ENCODE measurements at regions not wholly inside any gene's neighbourhood (a gene's known extent, or its start where the extent isn't known, plus 50 kb on each side); places are given as distances from the start of the nearest gene placed in this dataset.

GRCh38 chr20:52833901-52834300 lies 138.3 kb upstream of the TSHZ2 start:
- peaks cover 0 to 11% of the 10 kb centered on the region in 2 donors for H3K9me3 ChIP-seq (ENCODE audit: control insufficient read depth in 1 of 2, low read length in 2 of 2)

GRCh38 chr20:52832151-52832774 lies 139.9 kb upstream of the TSHZ2 start:
- no peaks in the 10 kb centered on the region for H3K36me3 ChIP-seq (ENCODE audit: control insufficient read depth in 1 of 2, insufficient read depth in 2 of 2, low read length in 2 of 2)
- peaks cover 0 to 11% of the 10 kb centered on the region in 2 donors for H3K9me3 ChIP-seq (ENCODE audit: control insufficient read depth in 1 of 2, low read length in 2 of 2)
- no peaks in the 10 kb centered on the region for H3K27me3 ChIP-seq (ENCODE audit: low read depth, low read length)
- no peaks in the 10 kb centered on the region for H3K4me1 ChIP-seq (ENCODE audit: control insufficient read depth in 1 of 2, insufficient read depth in 2 of 2, low read length in 2 of 2)
- H3K4me3 ChIP-seq (ENCODE audit: low read depth in 1 of 2, low read length in 2 of 2): no peak overlapping the region
- H3K27ac ChIP-seq (ENCODE audit: low read length): no peak overlapping the region

More at GRCh38 chr20:52833901-52834300, 138.3 kb upstream of the TSHZ2 start:
- no peaks in the 10 kb centered on the region for H3K4me1 ChIP-seq (ENCODE audit: control insufficient read depth in 1 of 2, insufficient read depth in 2 of 2, low read length in 2 of 2)
- H3K36me3 ChIP-seq (ENCODE audit: control insufficient read depth in 1 of 2, insufficient read depth in 2 of 2, low read length in 2 of 2): no peaks in the 10 kb centered on the region
- no peak overlapping the region for H3K27ac ChIP-seq (ENCODE audit: low read length)
- no peaks in the 10 kb centered on the region for H3K27me3 ChIP-seq (ENCODE audit: low read depth, low read length)
- H3K4me3 ChIP-seq (ENCODE audit: low read depth in 1 of 2, low read length in 2 of 2): no peak overlapping the region

- Histone ChIP-seq H3K4me3 (ENCODE audit: low read depth in 1 of 2, low read length in 2 of 2) (no peak overlapping the region), H3K27me3 (ENCODE audit: low read depth, low read length) (no peaks in the 10 kb centered on the region), H3K27ac (ENCODE audit: low read length) (no peak overlapping the region), H3K9me3 (ENCODE audit: control insufficient read depth in 1 of 2, low read length in 2 of 2) (peaks cover 0 to 11% of the 10 kb centered on the region in 2 donors), H3K4me1 (ENCODE audit: control insufficient read depth in 1 of 2, insufficient read depth in 2 of 2, low read length in 2 of 2) (no peaks in the 10 kb centered on the region), H3K36me3 (ENCODE audit: control insufficient read depth in 1 of 2, insufficient read depth in 2 of 2, low read length in 2 of 2) (no peaks in the 10 kb centered on the region)
Observed at GRCh38 chr20:52830598-52830997, 141.6 kb upstream of the TSHZ2 start.

- H3K27ac ChIP-seq (ENCODE audit: low read length): no peak overlapping the region
- H3K36me3 ChIP-seq (ENCODE audit: control insufficient read depth in 1 of 2, insufficient read depth in 2 of 2, low read length in 2 of 2): no peaks in the 10 kb centered on the region
- peaks cover 0 to 11% of the 10 kb centered on the region in 2 donors for H3K9me3 ChIP-seq (ENCODE audit: control insufficient read depth in 1 of 2, low read length in 2 of 2)
- no peaks in the 10 kb centered on the region for H3K4me1 ChIP-seq (ENCODE audit: control insufficient read depth in 1 of 2, insufficient read depth in 2 of 2, low read length in 2 of 2)
- H3K4me3 ChIP-seq (ENCODE audit: low read depth in 1 of 2, low read length in 2 of 2): no peak overlapping the region
- H3K27me3 ChIP-seq (ENCODE audit: low read depth, low read length): no peaks in the 10 kb centered on the region
Observed at GRCh38 chr20:52829111-52829510, 143.0 kb upstream of the TSHZ2 start.

- H3K9me3 ChIP-seq (ENCODE audit: control insufficient read depth in 1 of 2, low read length in 2 of 2): peaks cover 0 to 11% of the 10 kb centered on the region in 2 donors
- no peak overlapping the region for H3K4me3 ChIP-seq (ENCODE audit: low read depth in 1 of 2, low read length in 2 of 2)
- H3K36me3 ChIP-seq (ENCODE audit: control insufficient read depth in 1 of 2, insufficient read depth in 2 of 2, low read length in 2 of 2): no peaks in the 10 kb centered on the region
- H3K4me1 ChIP-seq (ENCODE audit: control insufficient read depth in 1 of 2, insufficient read depth in 2 of 2, low read length in 2 of 2): no peaks in the 10 kb centered on the region
- no peaks in the 10 kb centered on the region for H3K27me3 ChIP-seq (ENCODE audit: low read depth, low read length)
- no peak overlapping the region for H3K27ac ChIP-seq (ENCODE audit: low read length)
Observed at GRCh38 chr20:52828199-52828598, 144.0 kb upstream of the TSHZ2 start.

GRCh38 chr20:52826722-52827121 lies 145.4 kb upstream of the TSHZ2 start:
- Histone ChIP-seq H3K36me3 (ENCODE audit: control insufficient read depth in 1 of 2, insufficient read depth in 2 of 2, low read length in 2 of 2) (no peaks in the 10 kb centered on the region), H3K4me1 (ENCODE audit: control insufficient read depth in 1 of 2, insufficient read depth in 2 of 2, low read length in 2 of 2) (no peaks in the 10 kb centered on the region), H3K4me3 (ENCODE audit: low read depth in 1 of 2, low read length in 2 of 2) (no peak overlapping the region), H3K27me3 (ENCODE audit: low read depth, low read length) (no peaks in the 10 kb centered on the region), H3K9me3 (ENCODE audit: control insufficient read depth in 1 of 2, low read length in 2 of 2) (peaks cover 0 to 11% of the 10 kb centered on the region in 2 donors), H3K27ac (ENCODE audit: low read length) (no peak overlapping the region)

- Histone ChIP-seq H3K27me3 (ENCODE audit: low read depth, low read length) (no peaks in the 10 kb centered on the region), H3K4me1 (ENCODE audit: control insufficient read depth in 1 of 2, insufficient read depth in 2 of 2, low read length in 2 of 2) (no peaks in the 10 kb centered on the region), H3K27ac (ENCODE audit: low read length) (no peak overlapping the region), H3K9me3 (ENCODE audit: control insufficient read depth in 1 of 2, low read length in 2 of 2) (peaks cover 0 to 11% of the 10 kb centered on the region in 2 donors), H3K4me3 (ENCODE audit: low read depth in 1 of 2, low read length in 2 of 2) (no peak overlapping the region), H3K36me3 (ENCODE audit: control insufficient read depth in 1 of 2, insufficient read depth in 2 of 2, low read length in 2 of 2) (no peaks in the 10 kb centered on the region)
Observed at GRCh38 chr20:52826321-52826720, 145.8 kb upstream of the TSHZ2 start.

GRCh38 chr20:52824494-52825216 lies 147.5 kb upstream of the TSHZ2 start:
- Histone ChIP-seq H3K27ac (ENCODE audit: low read length) (no peak overlapping the region), H3K4me3 (ENCODE audit: low read depth in 1 of 2, low read length in 2 of 2) (no peak overlapping the region), H3K36me3 (ENCODE audit: control insufficient read depth in 1 of 2, insufficient read depth in 2 of 2, low read length in 2 of 2) (no peaks in the 10 kb centered on the region), H3K4me1 (ENCODE audit: control insufficient read depth in 1 of 2, insufficient read depth in 2 of 2, low read length in 2 of 2) (no peaks in the 10 kb centered on the region), H3K27me3 (ENCODE audit: low read depth, low read length) (no peaks in the 10 kb centered on the region), H3K9me3 (ENCODE audit: control insufficient read depth in 1 of 2, low read length in 2 of 2) (peaks cover 0 to 6% of the 10 kb centered on the region in 2 donors)

GRCh38 chr20:52823303-52823702 lies 148.9 kb upstream of the TSHZ2 start:
- no peaks in the 10 kb centered on the region for H3K9me3 ChIP-seq (ENCODE audit: control insufficient read depth in 1 of 2, low read length in 2 of 2)
- H3K36me3 ChIP-seq (ENCODE audit: control insufficient read depth in 1 of 2, insufficient read depth in 2 of 2, low read length in 2 of 2): no peaks in the 10 kb centered on the region
- no peaks in the 10 kb centered on the region for H3K4me1 ChIP-seq (ENCODE audit: control insufficient read depth in 1 of 2, insufficient read depth in 2 of 2, low read length in 2 of 2)
- no peak overlapping the region for H3K27ac ChIP-seq (ENCODE audit: low read length)
- H3K4me3 ChIP-seq (ENCODE audit: low read depth in 1 of 2, low read length in 2 of 2): no peak overlapping the region
- no peaks in the 10 kb centered on the region for H3K27me3 ChIP-seq (ENCODE audit: low read depth, low read length)

- Histone ChIP-seq H3K36me3 (ENCODE audit: control insufficient read depth in 1 of 2, insufficient read depth in 2 of 2, low read length in 2 of 2) (no peaks in the 10 kb centered on the region), H3K9me3 (ENCODE audit: control insufficient read depth in 1 of 2, low read length in 2 of 2) (no peaks in the 10 kb centered on the region), H3K27me3 (ENCODE audit: low read depth, low read length) (no peaks in the 10 kb centered on the region), H3K4me3 (ENCODE audit: low read depth in 1 of 2, low read length in 2 of 2) (no peak overlapping the region), H3K27ac (ENCODE audit: low read length) (no peak overlapping the region), H3K4me1 (ENCODE audit: control insufficient read depth in 1 of 2, insufficient read depth in 2 of 2, low read length in 2 of 2) (no peaks in the 10 kb centered on the region)
Observed at GRCh38 chr20:52820641-52821292, 151.4 kb upstream of the TSHZ2 start.

- Histone ChIP-seq H3K9me3 (ENCODE audit: control insufficient read depth in 1 of 2, low read length in 2 of 2) (no peaks in the 10 kb centered on the region), H3K27ac (ENCODE audit: low read length) (no peak overlapping the region), H3K27me3 (ENCODE audit: low read depth, low read length) (no peaks in the 10 kb centered on the region), H3K4me3 (ENCODE audit: low read depth in 1 of 2, low read length in 2 of 2) (no peak overlapping the region), H3K36me3 (ENCODE audit: control insufficient read depth in 1 of 2, insufficient read depth in 2 of 2, low read length in 2 of 2) (no peaks in the 10 kb centered on the region), H3K4me1 (ENCODE audit: control insufficient read depth in 1 of 2, insufficient read depth in 2 of 2, low read length in 2 of 2) (no peaks in the 10 kb centered on the region)
Observed at GRCh38 chr20:52818491-52818890, 153.7 kb upstream of the TSHZ2 start.
